GM12878 (cell line): ENCODE measurements at regions not wholly inside any gene's neighbourhood (a gene's known extent, or its start where the extent isn't known, plus 50 kb on each side); places are given as distances from the start of the nearest gene placed in this dataset.

ENCODE experiments used
- ATAC-seq: fragments of 200-7000 bp; cut with Tn5 transposase; 3 replicates; pipeline ENCODE4 v1.9.1; 2020; ENCODE audit warnings: mild to moderate bottlenecking, moderate library complexity
- BruUV-seq: library from RNA; stranded (reverse); fragments of 400-500 nt; replicated peaks from 2 replicates; lab custom pipeline; 2021; lab: Mats Ljungman, UMichigan
- CTCF ChIA-PET: fragments of 300-600 bp; sonication (Branson Sonifier 250); formaldehyde crosslinking; extraction: SDS; loops from one replicate; lab custom pipeline; 2021; ENCODE audit warnings: inconsistent platforms; lab: Yijun Ruan, JAX
- POLR2A ChIA-PET: fragments of 350-600 bp; formaldehyde crosslinking; extraction: SDS; loops from one replicate; lab custom pipeline; 2021; ENCODE audit warnings: inconsistent platforms; lab: Charles Lee
- RAD21 ChIA-PET: fragments of 300-600 bp; sonication (Branson Sonifier 250); formaldehyde crosslinking; loops from one replicate; lab custom pipeline; 2023; ENCODE audit warnings: antibody characterized with exemption; ENCODE audit not compliant: unreplicated experiment; lab: Charles Lee
- SMC1A ChIA-PET: fragments of 300-600 bp; sonication (Branson Sonifier 250); formaldehyde crosslinking; loops from one replicate; lab custom pipeline; 2023; ENCODE audit not compliant: unreplicated experiment, uncharacterized antibody; lab: Charles Lee
- DNase-seq: peaks from one replicate; pipeline ENCODE4 v3.0.0-alpha.2; 2011; ENCODE audit warnings: low read depth, low spot score
- FAIRE-seq: peaks from 3 replicates; lab custom pipeline; 2011; peaks lifted over from hg19 to GRCh38; lab: Jason Lieb, UNC
- H2AFZ ChIP-seq: 2 replicates; pipeline ENCODE4 v1.6.0; 2011; ENCODE audit warnings: low read depth, low read length, control low read depth; ENCODE audit not compliant: control insufficient read depth
- H3K27ac ChIP-seq: 2 replicates; pipeline ENCODE4 v1.5.1; 2011; ENCODE audit warnings: control low read depth; ENCODE audit not compliant: control insufficient read depth, insufficient read depth
- H3K27me3 ChIP-seq, 2 experiments: replicated peaks in 1 of 2; 2 replicates each; pipeline versions ENCODE4 v1.6.0 to v1.6.1; 2011; ENCODE audit warnings: low read length in 1 of 2; ENCODE audit not compliant: control insufficient read depth in 2 of 2, insufficient read depth in 2 of 2
- H3K36me3 ChIP-seq, 2 experiments: 2 replicates each; pipeline ENCODE4 v1.5.1; 2011; ENCODE audit warnings: low read length in 1 of 2; ENCODE audit not compliant: control insufficient read depth in 2 of 2, insufficient read depth in 2 of 2
- H3K4me1 ChIP-seq: 2 replicates; pipeline ENCODE4 v1.6.1; 2011; ENCODE audit warnings: mild to moderate bottlenecking, low read length, moderate library complexity, mixed read lengths; ENCODE audit not compliant: control insufficient read depth, insufficient read depth
- H3K4me2 ChIP-seq: 2 replicates; pipeline ENCODE4 v1.6.0; 2011; ENCODE audit warnings: control low read depth; ENCODE audit not compliant: control insufficient read depth, insufficient read depth
- H3K4me3 ChIP-seq: fragments of 200-600 bp; sonication (generic); 2 replicates; pipeline ENCODE4 v1.5.1; 2016
- H3K79me2 ChIP-seq: 2 replicates; pipeline ENCODE4 v1.6.0; 2011; ENCODE audit warnings: low read length; ENCODE audit not compliant: control insufficient read depth, insufficient read depth
- H3K9ac ChIP-seq: 2 replicates; pipeline ENCODE4 v1.8.0; 2011; ENCODE audit warnings: low read length, control low read depth, mixed read lengths; ENCODE audit not compliant: control insufficient read depth, insufficient read depth
- H3K9me3 ChIP-seq: replicated peaks from 3 replicates; pipeline ENCODE4 v1.5.1; 2011; ENCODE audit warnings: mild to moderate bottlenecking, low read length; ENCODE audit not compliant: control insufficient read depth, insufficient read depth
- H4K20me1 ChIP-seq: 2 replicates; pipeline ENCODE4 v1.6.0; 2011; ENCODE audit not compliant: control insufficient read depth, insufficient read depth
- CBX3 ChIP-seq: fragments of 200-600 bp; sonication (generic); IDR thresholded peaks from 2 replicates; pipeline ENCODE4 v1.6.1; 2016; ENCODE audit warnings: low read depth, borderline replicate concordance
- CHD1 ChIP-seq: IDR thresholded peaks from 2 replicates; pipeline ENCODE4 v1.6.1; 2012; ENCODE audit warnings: low read depth, low read length, improper control_type of control experiment
- IRF5 ChIP-seq: fragments of 450-650 bp; IDR thresholded peaks from 2 replicates; pipeline ENCODE4 v1.6.1; 2017; ENCODE audit warnings: borderline replicate concordance
- JUNB ChIP-seq: IDR thresholded peaks from 2 replicates; pipeline ENCODE4 v1.6.1; 2016; ENCODE audit warnings: antibody characterized with exemption, mild to moderate bottlenecking
- SPI1 ChIP-seq: IDR thresholded peaks from 2 replicates; pipeline ENCODE4 v1.6.1; 2011; ENCODE audit warnings: low read depth, mild to moderate bottlenecking, low read length, moderate library complexity, borderline replicate concordance; ENCODE audit not compliant: insufficient read depth
- YBX1 ChIP-seq: fragments of 450-650 bp; IDR thresholded peaks from 2 replicates; pipeline ENCODE4 v1.6.1; 2016; ENCODE audit warnings: antibody characterized with exemption
- WGBS: methylation state at CpG from one replicate; pipeline ENCODE4 v1.1.6; 2016; ENCODE audit warnings: low lambda C conversion rate; ENCODE audit not compliant: insufficient replicate concordance, insufficient coverage; ENCODE audit errors: missing lambda C conversion rate; 5-methylcytosine and 5-hydroxymethylcytosine counted together
- in situ Hi-C: fragments of 300-500 bp; cut with MboI; formaldehyde crosslinking; loops from 9 replicates; pipeline ENCODE4 v1.14.3; 2018; ENCODE audit warnings: mixed read lengths
- intact Hi-C: fragments of 100-400 bp; cut with micrococcal nuclease; formaldehyde crosslinking; loops from one replicate; pipeline ENCODE4 v1.14.2; 2022; ENCODE audit not compliant: unreplicated experiment
- TF ChIP-seq, protein P1 (sequence below): fragments of 450-650 bp; IDR thresholded peaks from 2 replicates; pipeline ENCODE4 v1.6.1; 2017; ENCODE audit warnings: mild to moderate bottlenecking, low read depth, inconsistent platforms; ENCODE audit not compliant: poor library complexity, severe bottlenecking

DNA sequence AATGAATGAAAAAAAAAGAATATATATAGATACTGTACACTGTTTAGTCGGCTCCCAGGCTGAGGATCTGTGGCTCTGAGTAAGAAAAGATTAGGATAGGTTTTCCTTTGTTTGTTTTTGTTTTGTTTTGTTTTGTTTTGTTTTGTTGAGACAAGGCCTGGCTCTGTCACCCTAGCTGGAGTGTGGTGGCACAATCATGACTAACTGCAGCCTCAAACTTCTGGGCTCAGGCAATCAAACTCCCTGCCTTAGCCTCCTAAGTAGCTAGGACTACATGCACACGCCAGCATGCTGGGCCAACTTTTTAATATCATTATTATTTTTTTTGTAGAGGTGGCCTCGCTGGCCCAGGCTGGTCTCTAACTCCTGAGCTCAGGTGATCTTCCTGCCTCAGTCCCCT, 87.9 kb upstream of the PTBP2 start:
- intact Hi-C loops (no loop called here), in situ Hi-C loops (no loop called here)
- ChIA-PET RAD21 (no interaction called here), CTCF (no interaction called here), SMC1A (no interaction called here), POLR2A (no interaction called here)
- Histone ChIP-seq H3K27me3 (no peaks in the 10 kb centered on the region), H3K79me2 (no peaks in the 10 kb centered on the region), H3K4me1 (no peaks in the 10 kb centered on the region), H3K36me3 (no peaks in the 10 kb centered on the region), H4K20me1 (no peaks in the 10 kb centered on the region), H3K4me2 (no peak overlapping the region), H3K9me3 (no peaks in the 10 kb centered on the region), H2AFZ (no peak overlapping the region), H3K4me3 (no peak overlapping the region), H3K9ac (no peak overlapping the region), H3K27ac (no peak overlapping the region)
- no TSS peak for BruUV-seq
- DNase-seq (no peak), ATAC-seq (no peak), FAIRE-seq (no peak)
- TF ChIP-seq CBX3: no peak
- no peak for TF ChIP-seq JUNB
- TF ChIP-seq, protein P1, sequence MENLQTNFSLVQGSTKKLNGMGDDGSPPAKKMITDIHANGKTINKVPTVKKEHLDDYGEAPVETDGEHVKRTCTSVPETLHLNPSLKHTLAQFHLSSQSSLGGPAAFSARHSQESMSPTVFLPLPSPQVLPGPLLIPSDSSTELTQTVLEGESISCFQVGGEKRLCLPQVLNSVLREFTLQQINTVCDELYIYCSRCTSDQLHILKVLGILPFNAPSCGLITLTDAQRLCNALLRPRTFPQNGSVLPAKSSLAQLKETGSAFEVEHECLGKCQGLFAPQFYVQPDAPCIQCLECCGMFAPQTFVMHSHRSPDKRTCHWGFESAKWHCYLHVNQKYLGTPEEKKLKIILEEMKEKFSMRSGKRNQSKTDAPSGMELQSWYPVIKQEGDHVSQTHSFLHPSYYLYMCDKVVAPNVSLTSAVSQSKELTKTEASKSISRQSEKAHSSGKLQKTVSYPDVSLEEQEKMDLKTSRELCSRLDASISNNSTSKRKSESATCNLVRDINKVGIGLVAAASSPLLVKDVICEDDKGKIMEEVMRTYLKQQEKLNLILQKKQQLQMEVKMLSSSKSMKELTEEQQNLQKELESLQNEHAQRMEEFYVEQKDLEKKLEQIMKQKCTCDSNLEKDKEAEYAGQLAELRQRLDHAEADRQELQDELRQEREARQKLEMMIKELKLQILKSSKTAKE: no peak
- no peak for TF ChIP-seq YBX1
- TF ChIP-seq CHD1: no peak
- TF ChIP-seq SPI1: no peak
- TF ChIP-seq IRF5: no peak
- WGBS: 4% methylated on average over 3 of the region's 3 CpGs
